HG02870 (cell line): ENCODE measurements at regions not wholly inside any gene's neighbourhood (a gene's known extent, or its start where the extent isn't known, plus 50 kb on each side); places are given as distances from the start of the nearest gene placed in this dataset.

Experiments
- ATAC-seq: cut with Tn5 transposase; IDR thresholded peaks from one replicate; pipeline ENCODE4 v1.9.1; 2021; ENCODE audit warnings: mild to moderate bottlenecking, moderate library complexity; ENCODE audit not compliant: unreplicated experiment

DNA sequence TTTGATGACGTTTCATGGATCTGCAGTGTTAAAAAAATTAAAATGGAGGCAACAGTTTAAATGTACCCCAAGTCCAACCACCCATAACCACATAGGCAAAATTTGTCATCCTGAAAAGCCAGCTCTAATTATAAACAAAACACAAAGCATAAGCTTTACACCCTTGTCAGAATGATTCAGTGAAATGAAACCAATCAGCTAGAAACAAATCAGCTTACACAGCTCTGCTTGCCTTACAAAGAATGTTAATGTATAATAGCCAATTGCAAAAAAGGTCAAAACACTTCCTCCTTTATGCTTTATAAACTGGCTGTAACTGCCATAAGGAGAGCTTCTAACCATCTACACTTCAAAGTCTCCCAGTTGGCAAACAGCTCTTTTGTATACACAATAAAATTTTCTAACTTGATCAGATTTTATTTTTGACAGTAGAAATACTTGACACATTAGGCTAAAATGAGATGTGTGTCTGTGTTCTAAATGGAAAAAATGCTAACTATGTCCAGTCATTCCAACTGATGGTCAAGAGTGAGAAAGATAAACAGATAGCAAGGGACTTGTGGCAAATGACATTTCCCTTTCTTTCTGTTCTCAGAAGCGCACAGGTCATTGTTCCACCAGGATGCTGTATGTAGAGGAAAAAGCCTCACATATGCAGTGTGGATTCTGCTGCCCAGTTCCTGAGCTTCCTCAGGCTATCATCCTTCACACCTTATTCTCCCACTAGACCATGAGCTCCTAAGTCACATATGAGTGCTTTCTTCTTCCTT, 344.3 kb upstream of the ID4 start:
- no peak for ATAC-seq

DNA sequence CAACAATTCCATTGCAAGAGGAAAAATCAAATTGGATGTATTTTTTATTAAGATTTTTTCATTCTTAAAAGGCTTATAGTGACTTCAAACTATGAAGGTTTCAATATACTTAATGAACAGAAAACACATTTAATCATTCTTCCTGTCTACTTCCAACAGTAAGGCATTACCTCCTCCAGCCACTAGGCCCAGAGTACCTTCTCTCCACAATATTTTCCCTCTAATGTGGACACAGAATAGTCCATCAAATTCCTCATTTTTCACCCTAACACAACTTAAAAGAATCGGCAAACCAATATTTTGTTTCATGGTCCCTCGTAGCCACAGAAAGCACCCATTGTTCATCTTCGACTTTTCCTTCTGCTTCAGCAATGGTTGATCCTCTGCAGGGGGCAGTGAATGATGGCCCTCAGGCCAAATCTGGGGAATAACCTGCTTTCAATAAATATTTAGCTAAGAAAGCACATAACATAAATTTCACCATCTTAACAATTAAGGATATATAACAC, 335.4 kb upstream of the ID4 start:
- no peak for ATAC-seq

DNA sequence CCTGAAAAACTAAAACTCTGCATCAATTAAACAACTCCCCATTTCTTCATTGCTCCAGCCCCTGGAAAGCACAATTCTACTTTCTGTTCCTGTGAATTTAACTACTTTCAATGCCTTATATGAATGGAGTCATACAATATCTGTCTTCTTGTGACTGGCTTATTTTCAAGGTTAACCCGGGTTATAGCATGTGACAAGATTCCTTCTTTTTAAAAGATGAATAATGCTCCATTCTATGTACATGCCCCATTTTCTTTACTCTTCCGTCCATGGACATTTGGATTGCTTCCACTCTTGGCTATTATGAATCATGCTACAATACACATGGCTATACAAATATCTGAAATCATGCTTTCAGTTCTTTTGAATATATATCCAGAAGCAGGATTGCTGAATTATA, 334.9 kb upstream of the ID4 start:
- ATAC-seq: no peak

DNA sequence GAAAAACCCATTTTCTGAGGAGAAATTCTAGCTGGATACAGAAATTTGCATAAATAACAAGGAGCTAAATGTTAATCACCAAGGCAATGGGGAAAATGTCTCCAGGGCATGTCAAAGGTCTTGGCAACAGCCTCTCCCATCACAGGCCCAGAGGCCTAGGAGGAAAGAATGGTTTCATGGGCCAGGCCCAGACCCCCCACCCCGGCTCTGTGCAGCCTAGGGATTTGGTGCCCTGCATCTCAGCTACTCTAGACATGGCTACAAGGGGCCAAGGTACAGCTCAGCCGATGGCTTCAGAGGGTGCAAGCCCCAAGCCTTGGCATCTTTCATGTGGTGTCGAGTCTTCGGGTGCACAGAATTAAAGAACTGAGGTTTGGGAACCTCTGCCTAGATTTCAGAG, 321.2 kb upstream of the ID4 start:
- no peak for ATAC-seq

DNA sequence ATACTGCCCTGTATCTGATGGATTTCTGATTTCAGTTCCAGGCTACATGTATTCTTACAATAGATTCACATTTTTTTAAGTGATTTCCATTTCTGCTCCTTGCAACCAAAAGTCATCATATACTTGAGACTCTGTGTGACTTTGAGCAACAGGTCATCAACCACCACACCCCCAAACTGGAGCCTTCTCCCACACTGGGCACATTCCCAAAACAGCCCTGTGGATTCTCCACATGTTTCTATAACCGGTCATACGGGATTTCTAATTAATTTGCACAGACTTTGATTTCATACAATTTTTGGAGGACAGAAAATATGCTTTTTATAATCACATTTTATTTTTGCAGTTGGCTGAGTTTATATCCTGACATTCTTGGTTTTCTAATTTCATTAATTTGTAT, 317.2 kb upstream of the ID4 start:
- no peak for ATAC-seq

DNA sequence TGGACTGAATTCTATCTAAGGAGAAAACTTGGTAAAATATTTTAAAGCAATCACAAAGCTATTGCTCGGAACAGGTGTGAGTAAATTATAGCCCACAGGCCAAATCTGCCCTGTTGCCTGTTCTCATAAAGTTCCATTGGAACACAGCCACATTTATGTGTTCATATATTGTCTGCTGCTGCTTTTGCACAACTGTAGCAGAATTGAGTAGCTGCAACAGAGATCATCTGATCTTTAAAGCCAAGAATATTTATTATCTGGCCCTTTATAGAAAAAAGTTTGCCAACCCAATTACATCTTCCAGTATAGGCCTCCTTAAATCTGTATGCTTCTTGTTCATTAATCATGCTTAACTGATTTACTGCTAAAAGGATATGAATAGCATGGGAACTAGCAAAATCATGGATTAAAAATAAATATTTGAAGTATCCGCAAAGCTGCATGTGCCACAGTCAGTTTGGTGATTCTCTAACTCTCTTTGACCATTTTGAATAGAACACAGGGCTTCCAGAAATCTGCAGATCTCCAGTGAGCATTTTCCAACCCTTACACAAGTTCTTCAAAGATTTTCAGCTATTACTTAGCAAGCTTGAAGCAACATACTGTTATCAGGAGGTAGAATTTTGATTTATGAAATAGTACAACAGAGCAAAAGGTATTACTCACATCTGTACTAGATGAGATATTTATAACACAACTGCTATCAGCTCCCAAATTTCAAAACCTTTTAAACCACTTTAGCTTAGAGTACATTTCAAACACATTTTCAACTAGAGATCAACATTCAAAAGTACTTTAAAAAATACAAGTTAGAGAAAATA, 312.6 kb upstream of the ID4 start:
- no peak for ATAC-seq

DNA sequence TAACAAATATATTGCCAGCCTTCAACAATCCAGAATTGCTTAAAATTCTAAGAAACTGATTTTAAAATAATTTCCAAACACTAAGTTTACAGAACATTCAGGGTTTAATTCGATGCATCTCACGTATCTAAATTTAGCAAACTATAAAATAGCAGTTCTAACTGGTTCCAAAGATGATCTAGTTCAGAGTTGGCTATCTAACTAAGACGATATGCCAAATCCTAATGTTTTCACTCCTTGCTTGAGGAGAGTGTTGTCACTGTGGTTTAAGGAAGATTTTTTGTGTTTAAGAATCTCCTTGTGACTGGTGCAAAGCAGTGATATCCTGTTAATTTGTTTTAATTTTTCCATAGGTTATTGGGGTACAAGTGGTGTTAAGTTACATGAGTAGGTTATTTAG, 311.5 kb upstream of the ID4 start:
- no peak for ATAC-seq

DNA sequence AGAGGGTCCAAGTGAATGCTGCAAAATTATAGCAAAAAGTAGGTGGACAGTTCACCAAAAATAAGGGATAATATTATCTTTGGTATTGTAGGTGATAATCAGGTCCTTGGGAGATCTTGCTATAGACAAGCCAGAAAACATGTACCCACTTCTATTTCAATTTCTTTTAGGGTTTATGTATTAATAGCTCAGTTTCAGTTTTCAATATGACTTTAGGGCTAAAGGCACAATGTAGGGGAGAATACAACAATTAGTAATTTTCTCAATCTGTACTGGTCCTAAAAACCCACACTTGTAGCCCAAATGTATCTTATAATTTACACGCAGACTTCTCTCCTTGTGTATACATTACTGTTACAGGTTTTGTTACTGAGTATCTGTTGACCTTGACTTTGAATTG, 307.0 kb upstream of the ID4 start:
- ATAC-seq: no peak

DNA sequence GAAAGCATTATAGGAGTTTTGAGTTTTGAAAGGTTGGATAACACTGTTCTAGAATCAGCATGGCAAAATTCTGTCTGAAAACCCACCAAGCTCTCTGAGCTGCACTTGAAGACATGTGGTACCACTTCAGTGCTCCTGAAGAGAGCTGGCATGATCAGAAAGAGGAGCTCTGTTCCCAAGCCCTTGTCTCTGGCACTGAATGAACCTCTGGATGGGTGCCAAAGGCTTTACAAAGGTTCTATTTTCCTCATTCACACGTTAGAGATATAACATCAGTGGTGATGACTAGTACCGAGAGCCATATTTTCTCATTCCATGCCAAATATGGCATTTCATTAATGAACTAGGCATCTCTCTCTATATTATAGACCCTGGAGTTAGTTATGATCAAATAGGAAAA, 301.8 kb upstream of the ID4 start:
- no peak for ATAC-seq

DNA sequence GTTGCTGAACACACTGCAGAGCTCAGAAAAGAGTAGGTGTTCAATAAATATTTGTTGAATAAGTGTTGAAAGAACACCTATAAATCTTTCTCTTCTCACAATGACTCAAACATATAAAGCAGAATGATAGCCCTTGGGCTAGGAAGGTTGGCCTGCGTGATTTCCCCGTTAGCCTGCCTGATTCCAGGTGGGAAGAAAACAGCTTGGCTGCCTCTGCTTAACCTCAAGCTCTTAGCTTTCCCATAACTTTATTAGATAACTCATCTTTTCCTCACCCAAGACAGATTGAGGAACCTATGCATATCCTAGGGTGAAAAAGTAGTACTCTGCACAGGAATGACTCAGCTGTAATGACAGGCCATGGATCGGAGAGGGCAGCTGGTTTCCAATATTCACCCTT, 300.3 kb upstream of the ID4 start:
- ATAC-seq: no peak

DNA sequence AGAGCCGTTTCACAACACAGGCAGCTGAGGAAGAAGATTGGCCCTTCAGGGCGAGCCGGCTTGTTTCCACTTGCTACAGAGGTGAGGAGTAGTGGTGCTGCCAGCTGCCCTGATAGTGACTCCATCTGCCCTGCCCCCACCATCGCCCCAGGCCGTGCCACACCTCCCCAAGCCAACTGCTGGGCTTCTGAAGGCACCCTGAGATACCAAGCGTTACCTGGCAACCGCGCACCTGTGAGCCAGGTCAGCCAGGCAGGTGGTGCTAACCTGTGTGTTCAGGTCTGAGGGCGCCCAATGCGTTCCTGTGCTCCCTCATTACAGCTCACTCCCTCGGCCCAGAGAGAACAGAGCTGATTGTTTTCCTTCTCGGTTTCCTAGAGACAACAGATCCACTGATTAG, 299.1 kb upstream of the ID4 start:
- no peak for ATAC-seq

DNA sequence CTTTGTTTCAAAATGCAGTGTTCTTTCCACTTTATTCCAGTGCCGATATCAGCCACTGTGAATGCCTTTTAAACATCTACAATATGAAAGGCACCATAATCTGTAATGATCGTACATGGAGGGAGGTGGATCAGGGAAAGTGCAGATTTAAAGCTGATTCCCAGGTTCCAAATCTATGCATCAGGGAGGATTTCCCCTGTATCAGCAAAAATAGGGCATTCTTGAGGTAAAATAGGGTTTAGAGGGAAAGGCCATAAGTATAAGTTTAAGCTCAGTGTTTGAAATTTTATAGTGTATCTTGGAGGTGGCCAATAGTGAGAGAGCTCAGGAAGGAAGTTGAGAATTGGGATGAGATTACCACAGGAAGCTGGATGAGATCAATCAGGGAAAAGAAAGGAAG, 289.7 kb upstream of the ID4 start:
- no peak for ATAC-seq

DNA sequence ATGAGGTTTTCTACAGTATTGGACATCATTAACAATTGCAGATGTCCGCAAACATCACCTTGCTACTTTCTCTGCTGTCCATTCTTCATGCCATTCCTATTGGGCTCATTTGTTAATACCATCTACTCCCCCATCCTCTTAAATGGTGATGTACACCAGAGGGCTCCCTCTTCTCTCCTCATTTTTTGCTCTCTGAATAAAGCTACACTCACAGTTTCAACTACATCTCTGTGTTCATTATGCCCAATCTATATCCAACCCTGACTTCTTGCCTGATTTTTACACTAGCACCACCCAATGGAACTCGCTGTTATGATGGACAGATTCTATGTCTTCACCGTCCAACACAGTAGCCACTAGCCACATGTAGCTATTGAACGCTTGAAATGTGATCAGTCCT, 288.1 kb upstream of the ID4 start:
- no peak for ATAC-seq

DNA sequence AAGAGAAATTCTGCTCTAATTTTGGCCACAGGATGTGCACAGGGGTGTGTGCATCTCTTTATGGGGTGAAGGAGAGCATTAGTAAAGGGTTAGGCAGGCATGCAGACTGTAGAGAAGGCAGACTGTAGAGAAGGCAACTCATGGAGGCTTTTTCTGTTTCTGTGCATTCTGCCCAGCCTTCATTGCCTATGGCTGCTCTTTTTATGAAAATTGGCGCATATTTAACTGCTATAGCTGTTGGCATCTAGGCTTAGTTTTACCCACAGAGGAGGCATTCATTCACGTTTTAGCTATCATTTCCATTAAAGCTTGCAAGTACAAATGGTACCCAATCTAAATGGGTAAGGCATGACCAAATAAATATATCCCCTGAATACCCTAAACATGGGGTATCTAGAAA, 286.8 kb upstream of the ID4 start:
- ATAC-seq: no peak

DNA sequence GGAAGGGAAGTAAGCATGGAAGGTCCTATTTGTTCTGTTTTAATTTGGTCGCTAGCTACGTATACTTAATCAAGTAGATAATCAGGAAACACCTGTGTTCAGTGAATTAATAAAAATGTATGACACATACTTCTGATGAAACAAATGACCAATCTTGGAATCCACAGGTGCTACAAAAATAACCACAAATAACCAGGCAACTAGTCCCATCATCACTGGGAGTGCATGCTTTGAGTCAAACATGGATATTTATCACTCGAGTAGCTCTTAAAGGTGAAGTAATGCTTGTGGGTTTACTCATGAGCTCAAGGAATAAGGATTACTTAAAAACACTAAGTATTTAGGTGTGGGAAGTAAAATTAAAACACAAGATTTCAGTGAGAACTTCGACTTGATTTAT, 285.6 kb upstream of the ID4 start:
- ATAC-seq: no peak

DNA sequence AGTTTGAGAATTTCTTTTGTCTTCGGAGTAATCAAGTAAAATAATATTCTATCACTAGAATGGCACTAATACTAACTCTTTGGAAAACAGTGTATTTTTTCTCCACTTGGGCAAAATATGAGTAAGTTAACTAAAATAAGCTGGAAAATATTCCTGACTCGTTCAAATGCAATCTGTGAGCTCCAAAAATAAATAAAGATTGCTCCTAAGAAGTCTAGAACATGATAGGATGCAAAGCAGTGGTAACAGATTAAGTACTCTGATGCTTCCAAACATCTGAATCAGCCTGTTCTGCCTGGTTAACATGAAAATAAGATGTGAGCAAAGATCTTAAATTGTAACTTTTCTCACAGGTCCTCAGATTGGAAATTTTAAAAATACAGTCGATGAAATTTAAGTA, 285.1 kb upstream of the ID4 start:
- no peak for ATAC-seq

DNA sequence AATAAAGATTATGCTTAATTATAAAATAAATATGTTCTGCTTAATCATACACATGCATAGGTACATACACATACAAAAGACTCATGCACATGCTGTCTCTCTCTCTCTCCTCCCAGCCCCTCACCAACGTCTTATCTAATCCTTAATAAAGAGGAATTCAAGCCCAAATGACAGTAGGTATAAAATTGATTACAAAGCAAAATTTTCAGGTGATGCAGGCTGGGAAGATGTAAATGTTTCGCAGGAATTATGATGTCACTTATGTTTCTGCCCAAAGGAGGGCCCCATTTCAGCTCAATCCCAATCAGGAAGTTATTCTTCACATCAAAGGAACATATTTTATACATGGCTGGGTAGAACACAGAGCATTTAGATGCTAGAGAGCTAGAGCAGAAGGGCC, 284.6 kb upstream of the ID4 start:
- ATAC-seq: no peak

DNA sequence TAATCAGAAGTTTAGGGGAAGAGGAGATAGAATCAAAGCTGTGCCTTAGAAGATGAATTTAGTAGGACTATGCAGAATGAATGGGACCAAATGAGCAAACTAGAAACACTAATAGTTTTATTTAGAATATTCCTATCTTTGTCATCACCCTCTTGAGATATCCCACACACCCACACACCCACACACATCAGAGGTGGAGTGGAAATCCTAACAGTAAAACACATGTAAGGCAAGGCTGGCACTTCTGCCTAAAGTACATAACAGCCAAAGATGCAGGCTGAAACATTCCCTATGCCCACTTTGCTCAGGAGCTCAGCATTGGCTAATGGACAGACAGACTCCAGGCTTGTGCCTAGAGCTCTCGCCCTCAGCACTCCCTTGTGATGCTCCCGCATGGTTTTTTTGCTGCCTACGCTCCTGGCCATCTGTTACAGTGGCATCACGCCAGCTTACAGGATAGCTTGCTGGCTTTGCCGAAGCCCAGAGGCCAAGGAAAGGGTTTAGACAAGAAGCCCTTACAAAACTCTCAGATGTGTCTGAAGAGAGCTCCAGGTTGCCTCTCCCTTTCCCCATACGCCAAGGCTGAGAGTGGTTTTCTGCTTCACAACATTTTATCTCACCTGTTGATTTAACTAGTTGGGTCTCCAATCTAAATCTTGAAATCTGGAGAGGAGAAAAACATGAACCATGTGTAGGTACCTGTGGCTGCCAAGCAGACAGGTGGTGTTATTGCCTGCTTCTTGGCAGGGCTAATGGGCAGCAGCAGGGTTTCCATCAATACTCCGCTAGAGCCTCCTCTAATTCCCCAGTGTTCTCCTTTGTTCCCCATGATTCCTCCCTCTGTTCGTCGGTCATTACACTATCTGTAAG, 282.6 kb upstream of the ID4 start:
- no peak for ATAC-seq

DNA sequence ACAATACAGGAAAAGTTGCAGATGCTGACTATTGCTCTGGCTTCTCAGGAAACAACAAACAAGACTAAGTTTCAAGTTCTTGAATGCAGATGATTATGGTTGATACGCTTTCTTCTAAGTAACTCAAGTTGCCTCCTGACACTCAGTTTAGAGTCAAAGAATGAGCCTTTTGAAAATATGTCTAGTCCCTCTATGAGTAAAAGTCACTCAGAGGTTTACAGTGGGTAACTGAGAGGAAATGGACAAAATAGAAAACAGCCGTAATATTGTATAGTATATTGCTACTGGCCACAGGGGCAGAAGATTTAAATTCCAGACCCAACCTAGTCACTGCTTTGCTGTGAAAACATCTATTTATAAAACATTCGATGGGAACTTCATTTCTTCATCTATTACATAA, 280.0 kb upstream of the ID4 start:
- no peak for ATAC-seq

DNA sequence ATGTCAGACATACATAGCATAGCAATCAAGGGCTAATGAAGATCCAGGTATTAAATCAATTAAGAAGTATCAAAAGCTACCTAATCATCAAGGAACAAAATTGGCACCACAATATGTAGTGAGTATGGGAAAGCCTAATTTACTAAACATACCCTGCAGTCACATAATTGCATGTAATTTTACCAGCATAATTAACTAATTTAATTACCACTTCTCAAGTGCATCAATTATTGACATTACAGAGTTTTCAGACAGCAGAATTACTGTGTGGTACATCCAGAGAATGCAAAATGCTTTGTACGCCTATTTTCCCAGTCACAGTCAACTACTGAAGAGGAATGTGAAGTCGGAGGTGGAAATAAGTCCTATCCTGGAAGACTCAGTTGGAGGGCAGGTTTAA, 279.0 kb upstream of the ID4 start:
- no peak for ATAC-seq

DNA sequence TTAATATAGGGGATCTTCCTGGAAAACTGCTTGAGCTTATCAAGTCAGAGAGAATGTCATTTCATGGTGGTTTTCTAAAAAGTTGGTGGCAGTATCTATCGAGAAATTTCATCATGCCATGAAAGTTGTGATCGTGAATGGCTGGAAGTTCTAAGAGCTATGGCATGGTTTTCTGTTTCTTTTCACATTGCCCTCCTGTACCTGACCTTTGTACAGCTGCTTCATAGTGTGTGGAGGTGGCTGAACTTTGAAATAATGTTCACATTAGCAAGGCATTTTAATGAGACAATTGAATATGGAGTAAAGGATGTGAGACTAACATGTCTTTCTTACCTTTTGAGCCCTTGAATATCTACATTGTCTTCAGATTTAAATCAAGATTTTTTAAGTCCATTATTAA, 278.2 kb upstream of the ID4 start:
- no peak for ATAC-seq
